B cell (primary cell): ENCODE measurements at regions not wholly inside any gene's neighbourhood (a gene's known extent, or its start where the extent isn't known, plus 50 kb on each side); places are given as distances from the start of the nearest gene placed in this dataset.

Experiments used
- CTCF ChIP-seq: fragments of 200-600 bp; IDR thresholded peaks from one replicate; pipeline ENCODE4 v1.8.0; 2022; ENCODE audit warnings: antibody characterized with exemption, mild to moderate bottlenecking
- EZH2 ChIP-seq: IDR thresholded peaks from 2 replicates; pipeline ENCODE4 v1.6.1; 2012; ENCODE audit warnings: borderline replicate concordance, low read depth, mild to moderate bottlenecking, moderate library complexity, low read length; ENCODE audit not compliant: insufficient read depth, poor library complexity, severe bottlenecking

GRCh38 chr1:88333086-88333695 is 350.9 kb upstream of the PKN2 start:
- TF ChIP-seq CTCF (no peak), EZH2 (no peak)
